Neural cell (in vitro differentiated cells): ENCODE measurements at regions not wholly inside any gene's neighbourhood (a gene's known extent, or its start where the extent isn't known, plus 50 kb on each side); places are given as distances from the start of the nearest gene placed in this dataset.

Experiments
- CTCF ChIP-seq: fragments of 450-650 bp; IDR thresholded peaks from 2 replicates; pipeline ENCODE4 v1.5.1; 2014; ENCODE audit warnings: antibody characterized with exemption, mild to moderate bottlenecking, moderate library complexity; ENCODE audit not compliant: poor library complexity, severe bottlenecking
- EP300 ChIP-seq: fragments of 450-650 bp; conservative IDR thresholded peaks from 2 replicates; pipeline ENCODE4 v1.6.1; 2014; ENCODE audit warnings: antibody characterized with exemption, mild to moderate bottlenecking, moderate library complexity; ENCODE audit not compliant: poor library complexity, severe bottlenecking
- EZH2 ChIP-seq: fragments of 200-600, 300-800 bp; shearing (Covaris generic), sonication (generic); IDR thresholded peaks from 2 replicates; pipeline ENCODE4 v1.6.1; 2014; ENCODE audit warnings: antibody characterized with exemption, low read length, borderline replicate concordance, mild to moderate bottlenecking; ENCODE audit not compliant: insufficient read depth, poor library complexity, severe bottlenecking
- POLR2AphosphoS5 ChIP-seq: IDR thresholded peaks from 2 replicates; pipeline ENCODE4 v1.6.1; 2012
- REST ChIP-seq: IDR thresholded peaks from 2 replicates; pipeline ENCODE4 v1.6.1; 2012; ENCODE audit warnings: borderline replicate concordance
- SMC3 ChIP-seq: fragments of 450-650 bp; conservative IDR thresholded peaks from 2 replicates; pipeline ENCODE4 v1.6.1; 2014; ENCODE audit warnings: antibody characterized with exemption, mild to moderate bottlenecking, moderate library complexity; ENCODE audit not compliant: poor library complexity

GRCh38 chr4:14299166-14299565 is 671.6 kb upstream of the BOD1L1 start:
- TF ChIP-seq CTCF (no peak), EZH2 (no peak), POLR2AphosphoS5 (no peak), EP300 (no peak), REST (no peak), SMC3 (no peak)
